OCI-LY7 (cell line): ENCODE measurements at regions not wholly inside any gene's neighbourhood (a gene's known extent, or its start where the extent isn't known, plus 50 kb on each side); places are given as distances from the start of the nearest gene placed in this dataset.
"Not testable (repeated sequence)": the region's sequence is repeated elsewhere in the genome, so short reads cannot be mapped to it uniquely, and the experiment has no call there.

Experiments used
- BruUV-seq: library from RNA; stranded (reverse); fragments of 400-500 nt; replicated peaks from 2 replicates; lab custom pipeline; 2021; lab: Mats Ljungman, UMichigan
- CTCF ChIA-PET: fragments of 300-600 bp; sonication (Branson Sonifier 250); formaldehyde crosslinking; loops from one replicate; lab custom pipeline; 2022; ENCODE audit warnings: antibody characterized with exemption; ENCODE audit not compliant: unreplicated experiment; lab: Charles Lee
- POLR2A ChIA-PET: fragments of 300-600 bp; sonication (Branson Sonifier 250); formaldehyde crosslinking; loops from one replicate; lab custom pipeline; 2022; ENCODE audit warnings: antibody characterized with exemption; lab: Charles Lee
- DNase-seq: peaks from one replicate; pipeline ENCODE4 v3.0.0-alpha.2; 2015; ENCODE audit warnings: low spot score
- H2AFZ ChIP-seq: fragments of 200-600 bp; sonication (generic), shearing (Covaris generic); 2 replicates; pipeline ENCODE4 v1.6.1; 2014; ENCODE audit warnings: mild to moderate bottlenecking, antibody characterized with exemption, low read length, moderate library complexity
- H3K27ac ChIP-seq: fragments of 200-600 bp; sonication (generic); 2 replicates; pipeline ENCODE4 v1.5.1; 2014; ENCODE audit warnings: mixed run types, low read depth, mild to moderate bottlenecking, moderate library complexity, low read length, inconsistent platforms; ENCODE audit not compliant: poor library complexity, severe bottlenecking
- H3K36me3 ChIP-seq: fragments of 200-600 bp; sonication (generic); 2 replicates; pipeline ENCODE4 v1.6.1; 2014; ENCODE audit warnings: mild to moderate bottlenecking, antibody characterized with exemption, low read length, moderate library complexity, mixed read lengths; ENCODE audit not compliant: insufficient read depth
- H3K4me1 ChIP-seq: fragments of 200-600 bp; sonication (generic); 2 replicates; pipeline ENCODE4 v1.5.1; 2014; ENCODE audit warnings: mild to moderate bottlenecking, low read length; ENCODE audit not compliant: insufficient read depth, poor library complexity, severe bottlenecking
- H3K4me2 ChIP-seq: fragments of 200-600 bp; sonication (generic); 2 replicates; pipeline ENCODE4 v1.6.1; 2014; ENCODE audit warnings: mild to moderate bottlenecking, low read length
- H3K4me3 ChIP-seq: fragments of 200-600 bp; sonication (generic); 2 replicates; pipeline ENCODE4 v1.5.1; 2014; ENCODE audit warnings: mild to moderate bottlenecking, low read depth, low read length; ENCODE audit not compliant: poor library complexity, severe bottlenecking
- H3K79me2 ChIP-seq: fragments of 200-600 bp; sonication (generic); 2 replicates; pipeline ENCODE4 v1.6.1; 2016; ENCODE audit warnings: low read depth, mild to moderate bottlenecking, low read length, moderate library complexity, mixed read lengths; ENCODE audit not compliant: insufficient read depth
- H3K9me2 ChIP-seq: fragments of 200-600 bp; sonication (generic); 2 replicates; pipeline ENCODE4 v1.6.1; 2016; ENCODE audit warnings: mild to moderate bottlenecking, low read length, mixed read lengths; ENCODE audit not compliant: insufficient read depth
- H3K9me3 ChIP-seq: fragments of 200-600 bp; sonication (generic); 2 replicates; pipeline ENCODE4 v1.6.1; 2014; ENCODE audit warnings: mild to moderate bottlenecking, mixed run types, low read length, mixed read lengths
- H4K20me1 ChIP-seq: fragments of 200-600 bp; sonication (generic); 2 replicates; pipeline ENCODE4 v1.6.1; 2014; ENCODE audit warnings: mild to moderate bottlenecking, antibody characterized with exemption, low read length, moderate library complexity, mixed read lengths; ENCODE audit not compliant: insufficient read depth
- EZH2phosphoT487 ChIP-seq: fragments of 200-600 bp; sonication (generic); IDR thresholded peaks from 2 replicates; pipeline ENCODE4 v1.6.1; 2018; ENCODE audit warnings: low read depth, borderline replicate concordance, mild to moderate bottlenecking, mixed run types, antibody characterized with exemption, low read length, moderate library complexity, mixed read lengths
- intact Hi-C: fragments of 100-400 bp; cut with micrococcal nuclease; formaldehyde crosslinking; loops from one replicate; pipeline ENCODE4 v1.10.0; 2022; ENCODE audit not compliant: unreplicated experiment
- TF ChIP-seq, protein P1 (sequence below): fragments of 200-600 bp; sonication (generic); conservative IDR thresholded peaks from 2 replicates; pipeline ENCODE4 v1.5.1; 2014; ENCODE audit warnings: mild to moderate bottlenecking, antibody characterized with exemption, low read length, moderate library complexity, mixed read lengths

GRCh38 chr5:36778336-36778735 is 98.2 kb upstream of the NIPBL start:
- ChIA-PET CTCF (no interaction called here), POLR2A (interaction anchor here (0.6 kb wide), 1 partner anchor 166 kb away, joined by 4 read pairs; no protein-coding TSS in a partner anchor)

DNA sequence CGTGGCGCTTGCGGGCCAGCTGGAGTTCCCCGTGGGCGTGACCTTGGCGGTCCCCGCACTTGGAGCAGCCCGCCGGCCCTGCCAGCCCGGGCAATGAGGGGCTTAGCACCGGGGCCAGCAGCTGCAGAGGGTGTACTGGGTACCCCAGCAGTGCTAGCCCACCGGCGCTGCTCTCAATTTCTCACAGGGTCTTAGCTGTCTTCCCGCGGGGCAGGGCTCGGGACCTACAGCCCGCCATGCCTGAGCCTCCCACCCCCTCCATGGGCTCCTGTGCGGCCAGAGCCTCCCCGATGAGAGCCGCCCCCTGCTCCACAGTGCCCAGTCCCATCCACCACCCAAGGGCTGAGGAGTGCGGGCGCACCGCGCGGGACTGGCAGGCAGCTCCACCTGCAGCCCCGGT is 94.0 kb upstream of the NIPBL start:
- CTCF ChIA-PET, H3K4me1 ChIP-seq, H3K36me3 ChIP-seq, H3K9me2 ChIP-seq, H3K79me2 ChIP-seq, BruUV-seq, H3K9me3 ChIP-seq, intact Hi-C loops, H4K20me1 ChIP-seq, H3K4me2 ChIP-seq, H3K4me3 ChIP-seq, H3K27ac ChIP-seq, H2AFZ ChIP-seq, DNase-seq: not testable (repeated sequence)
- POLR2A ChIA-PET, result interaction anchor here (0.7 kb wide), 1 partner anchor 23 kb away, joined by 3 read pairs; no protein-coding TSS in a partner anchor

More at GRCh38 chr5:36778336-36778735, 98.2 kb upstream of the NIPBL start:
- Histone ChIP-seq H3K9me3 (no peaks in the 10 kb centered on the region), H3K4me3 (no peak overlapping the region), H3K79me2 (no peaks in the 10 kb centered on the region), H3K4me2 (no peak overlapping the region), H3K4me1 (no peaks in the 10 kb centered on the region), H4K20me1 (no peaks in the 10 kb centered on the region), H3K9me2 (no peaks in the 10 kb centered on the region), H2AFZ (no peak overlapping the region), H3K27ac (no peak overlapping the region), H3K36me3 (no peaks in the 10 kb centered on the region)
- BruUV-seq, result no TSS peak
- TF ChIP-seq, protein P1, sequence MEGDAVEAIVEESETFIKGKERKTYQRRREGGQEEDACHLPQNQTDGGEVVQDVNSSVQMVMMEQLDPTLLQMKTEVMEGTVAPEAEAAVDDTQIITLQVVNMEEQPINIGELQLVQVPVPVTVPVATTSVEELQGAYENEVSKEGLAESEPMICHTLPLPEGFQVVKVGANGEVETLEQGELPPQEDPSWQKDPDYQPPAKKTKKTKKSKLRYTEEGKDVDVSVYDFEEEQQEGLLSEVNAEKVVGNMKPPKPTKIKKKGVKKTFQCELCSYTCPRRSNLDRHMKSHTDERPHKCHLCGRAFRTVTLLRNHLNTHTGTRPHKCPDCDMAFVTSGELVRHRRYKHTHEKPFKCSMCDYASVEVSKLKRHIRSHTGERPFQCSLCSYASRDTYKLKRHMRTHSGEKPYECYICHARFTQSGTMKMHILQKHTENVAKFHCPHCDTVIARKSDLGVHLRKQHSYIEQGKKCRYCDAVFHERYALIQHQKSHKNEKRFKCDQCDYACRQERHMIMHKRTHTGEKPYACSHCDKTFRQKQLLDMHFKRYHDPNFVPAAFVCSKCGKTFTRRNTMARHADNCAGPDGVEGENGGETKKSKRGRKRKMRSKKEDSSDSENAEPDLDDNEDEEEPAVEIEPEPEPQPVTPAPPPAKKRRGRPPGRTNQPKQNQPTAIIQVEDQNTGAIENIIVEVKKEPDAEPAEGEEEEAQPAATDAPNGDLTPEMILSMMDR, result no peak
- TF ChIP-seq EZH2phosphoT487, result no peak
- intact Hi-C loops, result no loop called here
- no peak for DNase-seq

- no peak overlapping the region for H3K4me2 ChIP-seq
- no peak for DNase-seq
These were observed 90.0 kb upstream of the NIPBL start for GRCh38 chr5:36786448-36787012.

More at GRCh38 chr5:36786448-36787012, 90.0 kb upstream of the NIPBL start:
- TF ChIP-seq, protein P1, result no peak
- TF ChIP-seq EZH2phosphoT487, result no peak
- Histone ChIP-seq H3K4me3 (no peak overlapping the region), H3K9me2 (no peaks in the 10 kb centered on the region), H3K79me2 (no peaks in the 10 kb centered on the region), H2AFZ (no peak overlapping the region), H3K36me3 (no peaks in the 10 kb centered on the region), H3K9me3 (no peaks in the 10 kb centered on the region), H3K4me1 (no peaks in the 10 kb centered on the region), H4K20me1 (no peaks in the 10 kb centered on the region), H3K27ac (no peak overlapping the region)
- ChIA-PET POLR2A (no interaction called here), CTCF (no interaction called here)
- intact Hi-C loops, result no loop called here
- BruUV-seq, result no TSS peak
